Natural killer cell treated with Interleukin-12 subunit alpha and Interleukin-12 subunit beta and Interleukin-15 and Interleukin-18, amount 100 ng/mL, for 72 hours (primary cell): ENCODE measurements at regions not wholly inside any gene's neighbourhood (a gene's known extent, or its start where the extent isn't known, plus 50 kb on each side); places are given as distances from the start of the nearest gene placed in this dataset.
A peak's percentile ranks its signal among the peaks of the same experiment; 100 is the strongest.

ENCODE experiments used
- ATAC-seq, 2 donors: fragments of 150-1000 bp; cut with Tn5 transposase in 1 of 2; sonication (Bioruptor Pico), chemical (Tn5 transposase) in 1 of 2; 2 replicates each; pipeline ENCODE4 v1.10.0; 2021
- DNase-seq: peaks from one replicate; pipeline ENCODE4 v3.0.0; 2022; ENCODE audit warnings: low spot score
- H3K27ac Mint-ChIP-seq, 2 donors: 1 replicate in 1 of 2; 2 replicates in 1 of 2; pipeline ENCODE4 v1.8.0; 2022; ENCODE audit warnings: mixed read lengths in 2 of 2, mild to moderate bottlenecking in 1 of 2, moderate library complexity in 1 of 2
- H3K27me3 Mint-ChIP-seq, 2 donors: 1 replicate in 1 of 2; 2 replicates in 1 of 2; pipeline ENCODE4 v1.8.0; 2022; ENCODE audit warnings: mixed read lengths in 2 of 2
- H3K36me3 Mint-ChIP-seq: one replicate; pipeline ENCODE4 v1.8.0; 2022; ENCODE audit warnings: mixed read lengths
- H3K4me1 Mint-ChIP-seq, 2 donors: 1 replicate in 1 of 2; 2 replicates in 1 of 2; pipeline ENCODE4 v1.8.0; 2022; ENCODE audit warnings: low read depth in 2 of 2, mixed read lengths in 2 of 2, mild to moderate bottlenecking in 1 of 2
- H3K4me3 Mint-ChIP-seq: one replicate; pipeline ENCODE4 v1.8.0; 2022; ENCODE audit warnings: mixed read lengths
- H3K9me3 Mint-ChIP-seq: 2 replicates; pipeline ENCODE4 v1.8.0; 2022; ENCODE audit warnings: mixed read lengths

DNA sequence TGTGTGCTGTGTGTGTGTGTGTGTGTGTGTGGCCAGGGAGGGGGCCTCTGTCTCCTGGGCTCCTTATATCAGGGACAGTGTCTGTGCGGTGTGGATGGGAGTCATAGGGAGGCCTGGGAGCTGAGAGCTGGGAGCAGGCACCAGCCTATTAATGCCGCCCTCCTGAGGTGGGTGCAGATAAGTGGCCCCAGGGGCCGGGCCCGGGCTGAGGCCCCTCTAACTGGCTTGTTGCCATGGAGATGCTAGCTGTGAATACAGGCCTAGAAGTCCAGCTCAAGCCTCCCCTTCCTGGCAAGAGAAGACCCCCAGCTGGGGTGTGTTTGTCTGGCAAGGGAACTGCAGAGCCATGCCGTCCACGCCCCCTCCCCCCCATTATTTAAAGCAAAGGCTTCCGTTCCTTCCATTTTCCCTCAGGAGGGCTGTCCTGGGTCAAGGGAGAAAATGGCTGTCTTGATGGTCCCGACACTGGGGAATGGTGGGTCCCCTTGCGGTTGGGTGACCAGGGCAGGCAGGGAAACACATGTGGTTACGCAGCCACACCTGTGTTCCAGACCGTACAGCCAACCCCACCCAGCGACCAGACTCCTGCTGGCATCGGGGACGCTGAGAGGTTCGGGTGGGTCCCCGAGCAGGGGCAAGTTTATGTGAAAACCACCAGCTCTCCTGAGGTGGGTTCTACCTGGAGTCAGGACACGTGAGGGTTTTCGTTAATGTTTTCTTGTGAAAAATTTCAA, 141.1 kb downstream of the MRM1 start:
- no peak overlapping the region for H3K4me3 Mint-ChIP-seq
- DNase-seq (no peak), ATAC-seq (no peak)
- H3K9me3 Mint-ChIP-seq, result no peaks in the 10 kb centered on the region
- peaks cover 0 to 17% of the 10 kb centered on the region in 2 donors for H3K27me3 Mint-ChIP-seq
- no peak overlapping the region for H3K27ac Mint-ChIP-seq
- H3K36me3 Mint-ChIP-seq, result no peaks in the 10 kb centered on the region
- peaks cover 11% of the 10 kb centered on the region in 2 donors for H3K4me1 Mint-ChIP-seq

DNA sequence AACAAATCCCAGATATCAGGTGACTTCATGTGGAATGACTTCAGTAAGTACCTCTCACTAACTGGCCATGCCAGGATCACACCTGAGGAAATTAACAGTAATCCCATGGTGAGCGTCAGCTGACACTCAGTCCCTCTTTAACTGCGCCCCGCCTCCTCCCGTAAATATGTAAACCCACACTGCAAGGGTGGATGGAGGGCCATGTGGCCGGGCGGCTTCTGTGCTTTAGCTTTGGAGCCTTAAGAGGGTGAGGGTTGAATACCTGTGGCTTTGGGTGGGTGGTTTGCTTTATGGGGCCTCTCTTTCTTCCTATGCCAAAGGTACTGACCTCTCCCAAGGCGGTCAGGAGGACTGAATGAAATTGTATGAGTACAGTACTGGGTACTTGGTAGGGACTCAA, 141.7 kb downstream of the MRM1 start:
- no peak for ATAC-seq
- no peaks in the 10 kb centered on the region for H3K36me3 Mint-ChIP-seq
- H3K27ac Mint-ChIP-seq, result no peak overlapping the region
- no peak overlapping the region for H3K4me3 Mint-ChIP-seq
- DNase-seq, result no peak
- H3K27me3 Mint-ChIP-seq, result peaks cover 0 to 15% of the 10 kb centered on the region in 2 donors
- H3K4me1 Mint-ChIP-seq, result peaks cover 11% of the 10 kb centered on the region in 2 donors
- no peaks in the 10 kb centered on the region for H3K9me3 Mint-ChIP-seq

DNA sequence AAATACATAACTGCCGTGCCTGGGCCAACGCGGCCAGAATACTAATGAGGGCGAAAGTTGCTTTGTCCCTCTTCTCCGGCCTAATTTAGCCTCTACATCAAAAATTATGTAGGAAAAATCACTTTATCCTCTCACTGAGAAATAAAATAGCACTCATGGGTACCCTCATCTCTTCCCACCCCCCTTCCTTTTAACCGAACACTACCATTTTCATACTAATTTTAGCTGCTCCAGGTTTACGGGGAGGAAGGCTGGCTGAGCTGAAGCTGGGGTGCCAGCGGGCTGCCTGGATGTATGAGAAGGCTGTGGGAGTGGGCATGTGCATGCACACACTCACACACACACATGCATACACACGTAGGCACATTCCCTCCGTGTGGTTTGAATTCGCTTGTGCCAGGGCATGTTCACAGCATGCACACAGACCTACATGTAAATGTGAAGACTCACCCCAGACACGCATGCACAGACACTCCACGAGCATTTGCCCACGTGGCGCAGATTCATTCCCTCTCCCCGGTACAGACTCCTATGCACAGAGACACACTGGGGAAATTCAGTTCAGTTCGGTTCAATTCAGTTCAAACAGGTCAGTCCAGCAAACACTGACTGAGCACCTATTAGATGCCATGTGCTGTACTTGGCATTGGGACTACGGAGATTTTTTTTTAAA, 145.1 kb downstream of the MRM1 start:
- no peak for ATAC-seq
- no peak for DNase-seq
- no peak overlapping the region for H3K27ac Mint-ChIP-seq
- peaks cover 0 to 12% of the 10 kb centered on the region in 2 donors for H3K27me3 Mint-ChIP-seq
- H3K4me3 Mint-ChIP-seq, result no peak overlapping the region
- no peaks in the 10 kb centered on the region for H3K9me3 Mint-ChIP-seq
- H3K36me3 Mint-ChIP-seq, result no peaks in the 10 kb centered on the region
- peaks cover 4 to 6% of the 10 kb centered on the region in 2 donors for H3K4me1 Mint-ChIP-seq

DNA sequence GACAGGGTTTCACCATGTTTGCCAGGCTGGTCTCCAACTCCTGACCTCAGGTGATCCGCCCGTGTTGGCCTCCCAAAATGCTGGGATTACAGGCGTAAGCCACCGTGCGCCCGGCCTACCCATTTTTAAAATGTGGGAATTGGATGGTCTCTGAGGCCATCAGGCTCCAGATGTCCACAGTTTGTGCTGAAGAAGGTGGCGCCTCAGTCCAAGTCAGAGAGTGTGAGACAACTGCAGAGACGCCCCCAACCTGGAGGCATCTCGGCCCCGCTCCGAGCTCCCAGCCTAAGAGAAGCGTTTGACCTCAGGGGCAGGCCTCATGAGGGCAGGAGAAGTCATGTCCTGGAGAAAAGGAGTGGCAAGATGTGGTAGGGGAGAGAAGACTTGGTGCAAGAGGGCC, 146.5 kb downstream of the MRM1 start:
- no peaks in the 10 kb centered on the region for H3K36me3 Mint-ChIP-seq

DNA sequence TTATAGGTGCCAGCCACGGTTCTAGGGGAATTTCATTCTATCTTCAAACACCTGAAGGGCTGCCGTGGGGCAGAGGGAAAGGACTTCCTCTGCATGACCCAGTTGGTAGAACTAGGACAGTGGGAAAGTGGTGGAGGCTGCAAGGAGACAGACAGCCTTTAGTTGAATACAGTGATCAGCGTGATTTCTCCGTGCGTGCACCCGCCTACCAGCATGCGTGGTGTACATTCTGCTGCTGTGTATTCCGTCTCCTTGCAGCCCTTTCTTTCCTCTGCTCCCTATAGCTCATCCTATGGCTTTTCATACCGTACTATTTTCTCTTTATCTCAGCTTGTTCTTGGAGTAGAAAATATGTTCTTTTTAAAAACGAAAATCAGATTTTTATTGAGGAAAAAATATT, 146.9 kb downstream of the MRM1 start:
- no peak for ATAC-seq
- no peaks in the 10 kb centered on the region for H3K9me3 Mint-ChIP-seq
- no peak overlapping the region for H3K4me3 Mint-ChIP-seq
- peaks cover 0 to 5% of the 10 kb centered on the region in 2 donors for H3K27me3 Mint-ChIP-seq
- H3K36me3 Mint-ChIP-seq, result no peaks in the 10 kb centered on the region
- H3K27ac Mint-ChIP-seq, result no peak overlapping the region
- H3K4me1 Mint-ChIP-seq, result no peaks in the 10 kb centered on the region
- no peak for DNase-seq

More for the DNA sequence above, 146.5 kb downstream of the MRM1 start:
- Mint-ChIP-seq H3K4me3 (no peak overlapping the region), H3K9me3 (no peaks in the 10 kb centered on the region), H3K27me3 (peaks cover 0 to 5% of the 10 kb centered on the region in 2 donors), H3K27ac (no peak overlapping the region), H3K4me1 (no peaks in the 10 kb centered on the region)
- DNase-seq, result no peak
- ATAC-seq, result no peak

DNA sequence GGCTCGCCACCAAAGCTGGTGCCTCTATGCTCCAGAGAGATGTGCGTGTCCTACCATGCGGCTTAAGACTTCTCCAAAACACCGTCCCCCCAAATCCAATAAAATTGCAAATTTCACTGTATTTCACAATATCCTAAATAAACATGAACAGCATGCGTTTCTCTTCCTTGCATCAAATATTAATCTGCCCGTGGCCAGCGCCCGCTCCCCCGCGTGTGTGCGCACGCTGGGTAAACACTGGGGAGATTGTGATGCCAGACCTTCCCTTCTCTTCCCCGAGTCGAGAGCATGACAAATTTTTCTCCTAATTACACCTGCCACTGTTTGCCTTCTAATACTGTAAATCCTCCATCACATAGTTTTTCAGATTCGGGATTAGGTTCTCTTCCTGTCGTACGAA, 148.1 kb downstream of the MRM1 start:
- Mint-ChIP-seq H3K36me3 (no peaks in the 10 kb centered on the region), H3K9me3 (no peaks in the 10 kb centered on the region), H3K4me3 (no peak overlapping the region), H3K4me1 (no peaks in the 10 kb centered on the region), H3K27me3 (peaks cover 0 to 13% of the 10 kb centered on the region in 2 donors), H3K27ac (no peak overlapping the region)
- no peak for ATAC-seq
- DNase-seq, result no peak

DNA sequence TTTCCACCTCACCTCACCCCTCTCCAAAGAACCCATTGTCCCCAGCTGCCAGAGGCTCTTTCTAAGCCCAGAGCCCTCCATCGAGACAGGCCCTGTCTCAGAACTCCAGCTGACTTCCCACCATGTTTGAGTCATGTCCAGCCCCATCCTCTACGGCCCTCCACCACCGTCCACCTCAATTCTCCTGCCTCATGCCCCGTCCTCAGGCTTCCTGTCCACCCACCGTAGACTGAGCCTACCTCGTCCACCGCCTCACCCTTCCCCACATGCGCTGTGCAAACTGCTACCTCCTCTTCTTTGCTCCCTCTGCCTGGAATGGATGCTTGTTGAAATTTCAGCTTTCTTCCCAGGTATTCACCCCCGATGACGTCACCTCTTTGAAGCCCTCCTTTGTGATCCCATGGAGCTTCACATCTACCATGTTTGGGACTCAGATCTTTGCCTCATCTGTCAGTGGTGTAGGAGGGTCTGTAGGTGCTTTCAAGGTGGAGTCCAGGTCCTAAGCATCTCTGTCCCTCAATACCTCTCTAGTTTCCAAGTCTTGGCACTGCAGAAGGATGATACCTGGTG, 149.0 kb downstream of the MRM1 start:
- H3K4me3 Mint-ChIP-seq, result no peak overlapping the region
- ATAC-seq (peak in 1 of 2 donors; percentile 21), DNase-seq (no peak)
- H3K9me3 Mint-ChIP-seq, result no peaks in the 10 kb centered on the region
- no peaks in the 10 kb centered on the region for H3K4me1 Mint-ChIP-seq
- H3K27ac Mint-ChIP-seq, result no peak overlapping the region
- H3K36me3 Mint-ChIP-seq, result no peaks in the 10 kb centered on the region
- peaks cover 0 to 13% of the 10 kb centered on the region in 2 donors for H3K27me3 Mint-ChIP-seq

DNA sequence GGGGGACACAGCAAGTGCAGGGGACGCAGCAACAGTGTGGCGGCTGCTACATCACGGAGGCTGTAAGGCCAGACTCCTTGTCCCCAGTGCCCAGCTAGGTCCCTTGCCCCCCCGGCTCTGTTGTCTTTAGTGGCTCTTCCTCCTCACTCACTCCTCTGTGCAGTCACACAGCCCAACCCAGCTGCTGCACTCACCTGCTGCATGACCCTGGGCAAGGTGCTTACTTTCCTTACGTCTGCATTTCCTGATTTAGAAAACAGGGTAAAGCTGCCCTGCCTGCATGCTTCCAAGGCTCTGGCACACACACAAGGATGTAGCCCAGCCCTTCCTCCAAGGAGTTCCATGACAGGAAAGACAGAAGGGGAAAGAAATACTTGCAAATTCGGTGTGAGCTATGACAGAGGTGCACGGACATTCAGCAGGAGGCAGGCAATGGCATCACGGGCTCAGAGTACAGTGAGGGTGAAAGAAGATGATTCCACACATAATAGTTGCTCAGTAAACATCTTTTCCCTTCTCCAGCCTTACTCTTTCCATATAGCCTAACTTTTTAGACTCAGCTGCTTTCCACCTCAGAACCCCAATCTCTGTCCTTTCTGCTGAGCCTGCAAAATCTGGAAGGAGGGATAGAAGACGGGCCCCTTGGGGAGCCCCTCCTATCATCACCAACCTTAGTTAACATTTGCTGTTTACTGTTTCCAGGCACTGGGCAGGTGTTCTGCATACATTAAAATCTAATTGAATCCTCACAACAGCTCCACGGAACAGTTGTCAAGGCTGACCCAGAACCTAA, 150.9 kb downstream of the MRM1 start:
- Mint-ChIP-seq H3K36me3 (no peaks in the 10 kb centered on the region), H3K27ac (no peak overlapping the region), H3K27me3 (peaks cover 0 to 13% of the 10 kb centered on the region in 2 donors), H3K4me3 (no peak overlapping the region), H3K9me3 (no peaks in the 10 kb centered on the region), H3K4me1 (no peaks in the 10 kb centered on the region)
- DNase-seq, result no peak
- no peak for ATAC-seq

DNA sequence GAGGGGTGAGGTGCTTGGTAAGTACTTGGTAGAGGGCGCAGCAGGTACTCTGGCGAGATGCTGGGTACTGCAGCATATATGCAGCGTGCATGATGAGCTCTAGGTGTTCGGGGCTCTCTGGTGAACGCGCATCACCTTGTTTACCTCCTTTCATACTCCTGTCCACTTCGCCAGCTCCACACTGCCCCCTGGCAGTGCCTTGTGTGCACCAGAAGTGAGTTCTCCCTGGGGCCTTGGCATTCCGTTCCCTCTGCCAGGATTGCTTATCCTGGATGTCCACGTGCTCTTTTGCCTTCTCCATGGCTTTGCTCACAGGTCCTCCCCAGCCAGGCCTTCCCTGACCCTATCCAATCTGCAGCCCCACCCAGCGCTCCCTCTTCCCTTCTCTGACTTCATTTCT, 154.2 kb downstream of the MRM1 start:
- H3K36me3 Mint-ChIP-seq, result no peaks in the 10 kb centered on the region
- no peak overlapping the region for H3K27ac Mint-ChIP-seq
- ATAC-seq (no peak), DNase-seq (no peak)
- H3K4me1 Mint-ChIP-seq, result no peaks in the 10 kb centered on the region
- no peaks in the 10 kb centered on the region for H3K9me3 Mint-ChIP-seq
- peaks cover 0 to 10% of the 10 kb centered on the region in 2 donors for H3K27me3 Mint-ChIP-seq
- H3K4me3 Mint-ChIP-seq, result no peak overlapping the region

DNA sequence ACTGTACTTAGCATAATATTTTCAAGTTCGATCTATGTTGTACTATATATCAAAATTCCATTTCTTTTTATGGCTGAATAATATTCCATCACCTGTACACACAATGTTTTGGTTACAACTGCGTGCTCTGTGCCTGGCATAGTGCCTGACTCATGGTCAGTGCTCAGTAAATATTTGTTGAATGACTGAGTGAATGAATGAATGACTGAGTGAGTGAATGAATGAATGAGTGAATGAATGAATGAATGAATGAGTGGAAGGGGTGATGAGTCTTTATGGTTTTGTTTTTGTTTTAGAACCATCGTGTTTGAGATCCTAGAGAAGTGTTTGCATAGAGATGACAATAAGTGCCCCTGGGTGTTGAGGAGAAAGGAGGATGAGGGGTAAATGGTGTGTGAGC, 155.3 kb downstream of the MRM1 start:
- no peak for DNase-seq
- no peak for ATAC-seq
- H3K36me3 Mint-ChIP-seq, result no peaks in the 10 kb centered on the region
- peaks cover 0 to 8% of the 10 kb centered on the region in 2 donors for H3K27me3 Mint-ChIP-seq
- no peak overlapping the region for H3K4me3 Mint-ChIP-seq
- peaks cover 4% of the 10 kb centered on the region for H3K9me3 Mint-ChIP-seq
- no peak overlapping the region for H3K27ac Mint-ChIP-seq
- H3K4me1 Mint-ChIP-seq, result peaks cover 2 to 8% of the 10 kb centered on the region in 2 donors

DNA sequence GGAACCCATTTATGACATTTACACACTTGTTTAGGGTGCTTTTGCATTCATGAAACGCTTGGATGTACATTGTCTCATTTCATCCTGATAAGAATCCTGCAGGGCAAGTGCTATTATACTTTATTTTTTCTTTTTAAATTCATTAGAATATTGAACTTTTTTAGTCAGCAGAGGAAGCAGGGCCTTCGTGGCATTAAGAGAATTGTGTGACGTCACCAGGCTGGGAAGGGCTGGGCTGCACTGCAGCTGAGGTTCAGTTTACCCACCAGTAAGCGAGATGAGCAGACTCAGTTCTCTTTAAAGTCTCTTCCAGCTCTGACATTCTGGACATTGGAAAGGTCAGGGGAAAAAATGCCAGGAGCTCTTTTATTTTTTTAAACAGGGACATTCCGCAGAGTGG, 159.0 kb downstream of the MRM1 start:
- peaks cover 15 to 21% of the 10 kb centered on the region in 2 donors for H3K4me1 Mint-ChIP-seq
- no peak overlapping the region for H3K4me3 Mint-ChIP-seq
- H3K9me3 Mint-ChIP-seq, result peaks cover 4% of the 10 kb centered on the region
- H3K36me3 Mint-ChIP-seq, result no peaks in the 10 kb centered on the region
- H3K27me3 Mint-ChIP-seq, result no peaks in the 10 kb centered on the region
- ATAC-seq (no peak), DNase-seq (no peak)
- H3K27ac Mint-ChIP-seq, result no peak overlapping the region

DNA sequence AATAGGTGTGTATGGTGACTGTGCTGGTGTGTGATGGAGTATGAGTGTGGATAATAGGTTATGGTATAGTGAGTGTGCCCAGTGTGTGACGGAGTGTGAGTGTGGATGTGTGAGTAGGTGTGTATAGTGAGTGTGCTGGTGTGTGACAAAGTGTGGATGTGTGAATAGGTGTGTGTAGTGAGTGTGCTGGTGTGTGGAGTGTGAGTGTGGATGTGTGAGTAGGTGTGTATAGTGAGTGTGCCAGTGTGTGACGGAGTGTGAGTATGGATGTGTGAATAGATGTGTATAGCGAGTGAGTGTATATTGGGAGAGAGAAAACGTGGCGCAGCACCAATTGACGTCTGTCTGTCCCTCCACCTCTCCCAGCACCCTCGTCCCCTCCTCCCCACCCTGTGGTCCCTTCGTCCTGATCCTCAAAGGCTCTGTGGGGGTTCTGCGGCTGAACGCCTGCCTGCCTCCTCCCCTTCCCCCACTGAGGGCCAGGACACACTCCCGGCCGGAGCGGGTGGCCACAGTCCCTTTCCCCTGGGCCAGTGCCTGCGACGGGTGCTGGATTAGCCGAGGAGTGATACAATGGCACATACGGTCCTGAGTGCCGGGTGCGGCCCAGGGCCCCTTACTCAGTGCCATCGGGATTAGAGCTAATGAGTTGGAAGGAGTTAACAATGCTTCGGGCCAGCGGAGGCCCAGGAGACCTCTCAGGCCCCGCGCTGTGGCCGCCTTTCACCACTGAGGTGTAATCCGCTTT, 160.0 kb downstream of the MRM1 start:
- no peak for DNase-seq
- ATAC-seq, result peak in 1 of 2 donors; percentile 52
- H3K4me3 Mint-ChIP-seq, result no peak overlapping the region
- H3K36me3 Mint-ChIP-seq, result no peaks in the 10 kb centered on the region
- peaks cover 4% of the 10 kb centered on the region for H3K9me3 Mint-ChIP-seq
- peaks cover 15 to 21% of the 10 kb centered on the region in 2 donors for H3K4me1 Mint-ChIP-seq
- no peaks in the 10 kb centered on the region for H3K27me3 Mint-ChIP-seq
- no peak overlapping the region for H3K27ac Mint-ChIP-seq

DNA sequence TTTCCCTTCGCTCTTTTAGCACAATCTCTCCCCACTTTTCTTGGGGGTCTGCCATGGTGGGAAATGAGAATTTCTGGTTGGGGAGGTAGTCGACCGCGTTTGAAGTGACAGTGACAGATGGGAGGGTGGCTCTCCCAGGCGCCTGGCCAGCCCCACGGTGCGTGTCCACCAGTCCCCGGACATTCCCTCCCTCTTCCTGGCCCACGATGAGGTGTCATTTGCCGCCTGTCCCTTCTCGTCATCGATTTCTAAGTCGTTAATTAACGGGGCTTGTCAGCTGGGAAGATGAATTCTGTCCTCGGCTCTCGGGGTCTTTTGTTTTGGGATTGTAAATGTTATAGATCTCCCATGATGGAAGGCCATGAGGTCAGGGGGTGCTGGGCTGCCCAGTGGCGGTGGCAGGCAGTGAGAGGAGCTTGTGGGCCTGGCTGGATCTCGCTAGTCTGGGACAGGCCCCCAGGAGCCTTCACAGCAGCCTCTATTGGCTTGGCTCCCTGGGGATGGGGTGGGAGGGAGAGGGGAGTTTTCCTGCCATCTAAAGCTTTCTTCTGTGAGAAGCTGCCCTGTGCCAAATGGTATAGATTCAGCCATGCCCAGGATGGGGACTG, 164.2 kb downstream of the MRM1 start:
- peaks cover 4% of the 10 kb centered on the region for H3K9me3 Mint-ChIP-seq
- peaks cover 15 to 21% of the 10 kb centered on the region in 2 donors for H3K4me1 Mint-ChIP-seq
- no peaks in the 10 kb centered on the region for H3K27me3 Mint-ChIP-seq
- H3K4me3 Mint-ChIP-seq, result no peak overlapping the region
- DNase-seq (no peak), ATAC-seq (no peak)
- no peaks in the 10 kb centered on the region for H3K36me3 Mint-ChIP-seq
- H3K27ac Mint-ChIP-seq, result no peak overlapping the region
